ENCODE measurements at regions not wholly inside any gene's neighbourhood (a gene's known extent, or its start where the extent isn't known, plus 50 kb on each side); places are given as distances from the start of the nearest gene placed in this dataset.
"Not testable (repeated sequence)": the region's sequence is repeated elsewhere in the genome, so short reads cannot be mapped to it uniquely, and the experiment has no call there.

DNA sequence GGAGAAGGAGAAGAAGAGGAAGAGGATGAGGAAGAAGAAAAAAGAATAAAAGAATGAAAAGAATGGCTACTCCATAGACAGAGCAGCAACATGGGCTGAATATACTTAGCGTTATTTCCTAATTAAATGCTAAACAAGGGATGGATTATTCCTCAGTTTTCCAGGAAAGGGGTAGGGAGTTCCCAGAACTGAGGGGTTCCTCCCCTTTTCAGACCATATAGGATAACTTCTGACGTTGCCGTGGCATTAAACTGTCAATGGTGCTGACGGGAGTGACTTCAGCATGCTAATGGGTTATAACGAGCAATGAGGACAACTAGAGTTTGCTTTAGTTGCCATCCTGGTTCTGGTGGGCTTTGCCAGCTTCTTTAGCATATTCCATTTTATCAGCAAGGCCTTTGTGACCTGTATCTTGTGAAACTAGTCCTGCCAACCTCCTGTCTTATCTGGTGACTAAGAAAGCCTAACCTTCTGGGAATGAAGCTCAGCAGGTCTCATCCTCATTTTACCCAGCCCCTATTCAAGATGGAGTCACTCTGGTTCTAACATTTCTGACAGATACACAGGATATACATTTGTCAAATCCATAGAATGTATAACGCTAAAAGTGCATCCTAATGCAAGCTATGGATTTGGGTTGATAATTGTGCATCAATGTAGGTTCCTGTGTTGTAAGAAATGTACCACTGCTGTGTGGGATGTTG lies 152.3 kb downstream of the MAIP1 start:
- DNase-seq: no peak

DNA sequence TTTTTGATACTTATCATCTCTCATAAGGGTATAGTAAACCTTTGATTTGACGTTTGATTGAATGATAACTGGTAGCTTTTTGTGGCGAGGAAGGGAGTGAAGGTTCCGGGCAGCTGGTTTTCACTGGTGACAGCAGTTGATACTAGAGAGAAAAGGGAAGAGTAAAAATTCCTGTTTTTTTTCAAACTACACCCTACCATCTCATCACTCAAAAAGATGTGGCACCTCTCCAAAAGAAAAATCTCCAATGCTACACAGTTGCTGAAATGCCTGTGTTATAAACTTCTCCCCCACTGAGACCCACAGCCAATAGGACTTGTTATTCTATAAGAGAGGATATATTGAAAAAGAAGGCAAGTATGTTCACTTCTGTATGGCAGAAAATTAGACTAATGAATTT lies 154.0 kb downstream of the MAIP1 start:
- DNase-seq: no peak

DNA sequence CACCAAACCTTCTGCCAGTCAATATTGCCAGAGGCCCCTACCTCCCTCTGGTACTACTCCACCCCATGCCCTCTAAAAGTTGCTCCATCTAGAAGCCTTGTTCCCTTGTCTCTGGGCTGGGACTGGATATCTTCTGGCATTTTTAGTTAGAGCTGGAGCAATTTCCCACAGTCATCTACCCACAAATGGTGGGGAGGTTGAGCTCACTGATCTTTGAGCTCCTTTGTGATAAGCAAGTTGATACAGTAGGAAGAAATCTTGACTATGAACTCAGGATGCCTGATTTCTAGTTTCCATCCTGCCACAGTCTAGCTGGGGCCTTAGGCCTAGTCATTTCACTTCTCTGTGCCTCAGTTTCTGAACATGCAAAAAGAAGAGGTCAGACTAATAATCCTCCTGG lies 155.0 kb downstream of the MAIP1 start:
- no peak for DNase-seq

DNA sequence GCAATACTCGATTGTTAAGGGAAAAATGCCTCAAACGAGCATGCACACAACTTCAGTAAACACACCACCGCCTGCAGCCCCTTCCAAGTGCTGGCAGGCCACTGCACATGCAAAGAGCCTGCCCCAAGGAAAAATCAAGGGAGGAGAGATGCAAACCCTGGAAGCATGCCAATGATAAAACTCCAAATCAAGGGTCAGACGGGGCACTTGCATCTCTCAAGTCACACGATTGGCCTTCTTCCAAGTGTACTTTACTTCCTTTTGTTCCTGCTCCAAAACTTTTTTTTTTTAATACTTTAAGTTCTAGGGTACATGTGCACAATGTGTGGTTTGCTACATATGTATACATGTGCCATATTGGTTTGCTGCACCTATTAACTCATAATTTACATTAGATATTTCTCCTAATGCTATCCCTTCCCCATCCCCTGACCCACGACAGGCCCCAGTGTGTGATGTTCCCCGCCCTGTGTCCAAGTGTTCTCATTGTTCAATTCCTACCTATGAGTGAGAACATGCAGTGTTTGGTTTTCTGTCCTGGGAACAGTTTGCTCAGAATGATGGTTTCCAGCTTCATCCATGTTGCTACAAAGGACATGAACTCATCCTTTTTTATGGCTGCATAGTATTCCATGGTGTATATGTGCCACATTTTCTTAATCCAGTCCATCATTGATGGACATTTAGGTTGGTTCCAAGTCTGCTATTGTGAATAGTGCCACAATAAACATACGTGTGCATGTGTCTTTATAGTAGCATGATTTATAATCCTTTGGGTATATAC lies 157.8 kb downstream of the MAIP1 start:
- DNase-seq: not testable (repeated sequence)

DNA sequence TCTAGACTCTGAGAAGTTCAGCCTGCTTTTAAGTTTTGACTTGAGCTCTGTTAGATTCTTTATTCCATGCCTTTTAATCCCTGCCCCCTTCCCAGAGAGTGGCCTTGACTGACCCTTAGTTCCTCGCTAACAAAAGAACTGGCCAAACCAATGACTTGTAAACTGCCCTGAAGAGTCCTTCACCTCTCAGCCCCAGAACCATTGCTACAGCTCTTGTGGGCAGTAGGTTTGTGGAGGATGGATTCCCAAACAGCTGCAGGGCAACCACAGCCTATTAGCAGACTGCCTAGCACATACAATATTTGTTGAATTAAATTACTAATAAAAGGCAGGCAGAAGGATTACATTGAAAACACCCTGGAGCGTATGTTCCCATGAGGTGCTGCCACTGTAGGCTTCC lies 163.9 kb downstream of the MAIP1 start:
- DNase-seq: no peak

DNA sequence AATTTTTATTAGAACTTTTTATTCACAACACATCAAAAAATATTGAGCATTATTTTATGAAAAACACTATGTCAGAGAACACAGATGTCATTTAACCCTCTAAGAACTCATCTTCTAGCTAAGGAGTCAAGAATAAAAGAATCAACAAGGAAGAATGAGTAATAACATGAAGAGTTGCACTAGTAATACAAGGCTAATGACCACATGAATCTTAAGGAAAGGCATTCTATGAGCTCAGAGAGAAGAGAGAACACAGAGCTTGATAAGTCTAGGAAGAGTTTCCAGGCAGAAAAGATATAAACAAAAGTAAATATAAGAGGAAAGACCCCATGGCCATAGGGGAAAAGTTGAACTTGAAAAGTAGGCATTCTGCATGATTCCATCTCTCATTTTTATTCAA lies 166.5 kb downstream of the MAIP1 start:
- no peak for DNase-seq

DNA sequence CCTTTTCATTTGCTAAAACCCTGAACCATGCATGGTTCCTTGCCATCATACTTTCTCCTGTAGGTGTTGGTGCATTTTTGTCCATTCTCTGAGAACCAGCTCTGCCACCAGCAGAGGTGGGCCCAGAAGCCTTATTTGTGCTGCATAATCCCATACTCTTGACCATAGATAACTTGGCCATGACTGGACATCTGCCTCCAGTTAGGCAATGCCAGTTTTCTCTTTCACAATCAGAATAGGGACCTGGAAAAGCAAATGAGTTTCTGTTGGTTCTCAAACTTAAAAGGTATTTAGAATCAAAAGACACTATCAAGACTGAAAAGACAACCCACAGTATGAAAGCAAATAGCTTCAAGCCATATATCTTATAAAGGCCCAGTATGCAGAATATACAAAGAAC lies 167.3 kb downstream of the MAIP1 start:
- no peak for DNase-seq

DNA sequence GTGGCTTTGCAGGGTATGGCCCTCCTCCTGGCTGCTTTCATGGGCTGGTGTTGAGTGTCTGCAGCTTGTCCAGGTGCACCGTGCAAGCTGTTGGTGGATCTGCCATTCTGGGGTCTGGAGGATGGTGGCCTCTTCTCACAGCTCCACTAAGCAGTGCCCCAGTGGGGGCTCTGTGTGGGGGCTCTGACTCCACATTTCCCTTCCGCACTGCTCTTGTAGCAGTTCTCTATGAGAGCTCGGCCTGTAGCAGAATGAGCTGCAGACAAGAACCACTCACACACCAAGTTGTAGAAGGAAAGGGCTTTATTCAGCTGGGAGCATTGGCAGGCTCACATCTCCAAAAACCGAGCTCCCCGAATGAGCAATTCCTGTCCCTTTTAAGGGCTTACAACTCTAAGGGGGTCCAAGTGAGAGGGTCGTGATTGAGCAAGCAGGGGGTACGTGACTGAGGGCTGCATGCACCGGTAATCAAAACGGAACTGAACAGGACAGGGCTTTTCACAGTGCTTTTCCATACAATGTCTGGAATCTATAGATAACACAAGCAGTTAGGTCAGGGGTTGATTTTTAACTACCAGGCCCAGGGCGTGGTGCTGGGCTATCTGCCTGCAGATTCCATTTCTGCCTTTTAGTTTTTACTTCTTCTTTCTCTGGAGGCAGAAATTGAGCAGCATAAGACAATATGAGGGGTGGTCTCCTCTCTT lies 169.4 kb downstream of the MAIP1 start:
- not testable (repeated sequence) for DNase-seq

DNA sequence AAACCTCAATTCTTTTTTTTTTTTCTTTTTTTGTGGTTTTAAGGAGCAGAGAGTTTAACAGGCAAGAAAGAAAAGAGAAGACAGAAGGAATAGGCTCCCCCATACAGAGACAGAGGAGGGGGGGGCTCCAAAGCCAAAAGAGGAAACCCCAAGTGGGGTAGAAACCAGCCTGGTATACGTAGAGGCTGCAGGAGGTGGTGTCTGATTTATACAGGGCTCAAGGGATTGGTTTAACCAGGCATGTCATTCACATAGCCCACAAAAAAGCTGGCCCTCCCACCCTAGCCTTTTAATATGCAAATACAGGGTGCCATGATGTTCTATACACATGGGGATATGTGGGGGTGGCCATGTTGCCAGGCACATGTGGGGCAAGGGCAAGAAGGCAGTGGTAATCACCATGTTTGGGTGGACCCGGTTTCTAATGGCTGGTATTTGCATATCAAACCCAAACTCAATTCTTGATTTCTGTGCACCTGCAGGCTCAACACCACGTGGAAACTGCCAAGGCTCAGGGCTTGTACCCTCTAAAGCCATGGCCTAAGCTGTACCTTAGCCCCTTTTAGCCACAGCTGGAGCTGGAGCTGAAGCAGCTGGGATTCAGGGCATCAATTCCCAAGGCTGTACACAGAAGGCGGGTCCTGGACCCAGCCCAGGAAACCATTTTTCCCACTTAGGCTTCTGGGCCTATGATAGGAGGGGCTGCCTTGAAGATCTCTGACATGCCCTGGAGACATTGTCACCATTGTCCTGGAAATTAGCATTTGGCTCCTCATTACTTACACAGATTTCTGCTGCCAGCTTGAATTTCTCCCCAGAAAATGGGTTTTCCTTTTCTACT lies 170.3 kb downstream of the MAIP1 start:
- no peak for DNase-seq

DNA sequence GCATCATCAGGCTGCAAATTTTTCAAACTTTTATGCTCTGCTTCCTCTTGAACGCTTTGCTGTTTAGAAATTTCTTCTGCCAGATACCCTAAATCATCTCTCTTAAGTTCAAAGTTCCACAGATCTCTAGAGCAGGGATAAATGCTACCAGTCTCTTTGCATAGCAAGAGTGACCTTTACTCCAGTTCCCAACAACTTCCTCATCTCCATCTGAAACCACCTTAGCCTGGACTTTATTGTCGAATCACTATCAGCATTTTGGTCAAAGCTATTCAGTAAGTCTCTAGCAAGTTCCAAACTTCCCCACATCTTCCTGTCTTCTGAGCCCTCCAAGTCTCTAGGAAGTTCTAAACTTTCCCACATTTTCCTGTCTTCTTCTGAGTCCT lies 170.9 kb downstream of the MAIP1 start:
- DNase-seq: not testable (repeated sequence)

DNA sequence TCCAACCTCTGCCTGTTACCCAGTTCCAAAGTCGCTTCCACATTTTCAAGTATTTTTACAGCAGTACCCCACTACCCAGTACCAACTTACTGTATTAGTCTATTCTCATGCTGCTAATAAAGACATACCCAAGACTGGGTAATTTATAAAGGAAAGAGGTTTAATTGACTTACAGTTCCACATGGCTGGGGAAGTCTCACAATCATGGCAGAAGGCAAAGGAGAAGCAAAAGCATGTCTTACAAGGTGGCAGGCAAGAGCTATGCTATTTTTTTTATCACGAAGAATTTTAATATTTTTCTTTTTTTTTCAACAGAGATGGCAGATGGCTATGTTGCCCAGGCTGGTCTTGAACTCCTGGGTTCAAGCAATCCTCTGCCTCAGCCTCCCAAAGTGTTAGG lies 171.3 kb downstream of the MAIP1 start:
- DNase-seq: not testable (repeated sequence)

DNA sequence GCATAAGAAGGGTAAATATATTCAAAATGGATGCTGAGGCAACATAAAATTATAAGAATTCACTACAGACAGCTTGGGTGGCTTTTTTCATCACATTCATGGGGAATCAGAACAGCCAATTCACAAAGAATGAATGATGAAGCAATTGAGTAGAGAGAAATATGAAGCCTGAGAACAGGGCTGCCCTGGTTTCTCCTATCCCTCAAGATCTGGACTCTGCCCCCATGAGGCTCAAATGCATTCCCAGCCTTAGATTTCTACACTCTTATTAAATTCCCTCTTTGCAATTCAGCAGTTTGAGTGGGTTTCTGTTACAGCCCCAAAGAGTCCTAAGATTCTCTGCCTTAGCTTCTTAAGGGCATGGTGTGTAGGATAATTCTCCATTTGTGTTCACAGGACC lies 172.5 kb downstream of the MAIP1 start:
- DNase-seq: no peak

DNA sequence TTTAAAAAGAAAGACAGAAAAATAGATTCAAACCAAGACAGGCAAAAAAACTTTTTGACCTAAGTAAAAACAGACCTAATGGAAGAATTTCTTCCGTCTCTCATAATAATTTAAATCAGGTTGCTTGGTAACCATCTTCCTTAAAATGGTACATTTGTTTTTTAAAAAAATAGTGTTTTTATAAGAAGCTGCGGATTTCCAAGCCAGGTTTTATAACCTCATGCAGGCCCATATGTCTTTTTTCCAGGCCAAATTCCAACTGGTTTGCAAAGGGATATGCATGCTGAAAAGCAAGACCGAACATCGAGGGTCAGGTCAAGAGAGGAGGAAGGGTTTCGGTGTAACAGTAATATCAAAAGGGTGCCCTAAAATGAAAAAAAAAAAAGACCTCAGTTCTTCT lies 172.9 kb downstream of the MAIP1 start:
- no peak for DNase-seq

DNA sequence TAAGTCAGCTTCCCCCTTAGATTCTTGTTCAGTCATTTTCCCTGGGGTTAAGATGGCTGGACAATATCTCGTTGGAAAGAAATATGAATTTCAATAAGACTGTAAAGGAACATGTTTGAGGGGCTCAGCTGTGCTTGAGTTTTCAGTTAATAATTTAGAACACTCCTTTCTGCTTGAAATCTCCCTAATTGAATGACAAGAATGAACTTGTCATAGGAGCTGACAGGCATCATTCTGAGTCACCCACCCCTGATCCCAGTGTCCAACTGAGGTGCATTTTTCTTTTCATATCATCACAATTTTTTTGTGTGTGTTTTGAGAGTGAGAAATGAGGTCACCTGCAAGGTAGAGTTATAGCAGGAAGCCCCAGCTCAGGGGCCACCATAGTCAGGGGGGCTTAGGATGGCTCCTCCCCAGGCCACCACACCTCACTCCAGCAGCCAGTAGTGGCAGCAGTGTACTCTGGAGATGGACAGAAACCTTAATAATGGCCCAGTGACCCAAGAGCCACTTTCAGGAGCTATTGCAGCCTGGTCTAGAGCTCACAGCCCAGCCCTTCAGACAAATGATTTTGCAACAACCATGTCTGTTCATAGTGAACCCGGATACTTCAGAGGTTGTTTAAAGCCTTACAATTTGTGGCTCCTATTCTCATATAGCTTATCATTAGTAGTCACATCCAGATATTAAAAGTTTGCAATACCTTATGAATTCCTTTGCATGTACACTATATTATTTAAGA lies 174.5 kb downstream of the MAIP1 start:
- no peak for DNase-seq

DNA sequence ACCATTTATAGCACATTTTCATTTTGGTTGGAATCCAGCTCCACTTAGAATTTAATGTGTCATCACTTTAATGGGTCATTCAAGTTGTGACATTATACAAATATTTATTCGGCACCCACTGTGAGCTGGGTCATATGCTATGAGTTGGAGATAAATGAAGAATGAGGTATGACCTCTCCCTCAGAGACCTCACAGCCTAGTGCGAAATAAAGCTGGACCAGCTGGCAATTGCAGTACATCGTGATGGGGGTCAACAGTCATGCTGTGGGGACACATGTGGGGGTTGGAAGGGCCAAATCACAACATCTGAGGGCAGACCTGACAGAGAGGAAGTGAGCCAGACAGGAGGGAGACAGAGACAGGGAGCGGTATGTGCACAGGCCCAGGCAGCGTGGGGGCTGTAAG lies 175.4 kb downstream of the MAIP1 start:
- DNase-seq: no peak

DNA sequence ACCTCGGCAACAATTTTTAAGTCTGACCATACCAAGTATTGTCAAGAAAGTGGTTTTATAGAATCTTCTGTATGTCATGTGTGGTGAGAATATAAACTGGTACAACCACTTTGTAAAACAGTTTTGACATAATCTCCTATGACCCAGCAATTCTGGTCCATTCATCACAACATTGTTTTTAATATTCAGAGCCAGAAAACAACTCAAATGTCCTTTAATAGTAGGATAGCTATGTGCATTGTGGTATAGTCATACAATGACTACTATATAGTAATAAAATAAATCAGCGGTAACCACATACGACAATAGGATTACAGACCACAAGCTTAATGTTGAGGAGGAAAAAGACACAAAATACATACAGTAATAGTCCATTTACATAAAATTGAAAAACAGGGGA lies 175.2 kb upstream of the SPATS2L start:
- no peak for DNase-seq

DNA sequence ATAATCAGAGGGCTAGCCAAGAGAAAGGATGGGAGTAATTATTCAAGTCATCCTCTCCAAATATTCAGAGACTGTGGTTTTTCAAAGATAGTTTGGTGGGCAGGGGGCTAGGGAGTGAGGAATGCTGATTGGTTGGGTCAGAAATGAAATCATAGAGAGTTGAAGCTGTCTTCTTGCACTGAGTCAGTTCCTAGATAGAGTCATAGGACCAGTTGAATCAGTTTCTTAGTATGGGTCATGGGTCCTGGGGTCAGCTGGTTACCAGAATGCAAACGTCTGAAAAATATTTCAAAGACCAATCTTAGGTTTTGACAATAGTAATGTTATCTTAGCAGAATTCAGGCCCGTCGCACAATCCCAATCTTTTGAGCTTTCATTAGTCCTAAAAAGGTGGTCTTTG lies 171.4 kb upstream of the SPATS2L start:
- no peak for DNase-seq

DNA sequence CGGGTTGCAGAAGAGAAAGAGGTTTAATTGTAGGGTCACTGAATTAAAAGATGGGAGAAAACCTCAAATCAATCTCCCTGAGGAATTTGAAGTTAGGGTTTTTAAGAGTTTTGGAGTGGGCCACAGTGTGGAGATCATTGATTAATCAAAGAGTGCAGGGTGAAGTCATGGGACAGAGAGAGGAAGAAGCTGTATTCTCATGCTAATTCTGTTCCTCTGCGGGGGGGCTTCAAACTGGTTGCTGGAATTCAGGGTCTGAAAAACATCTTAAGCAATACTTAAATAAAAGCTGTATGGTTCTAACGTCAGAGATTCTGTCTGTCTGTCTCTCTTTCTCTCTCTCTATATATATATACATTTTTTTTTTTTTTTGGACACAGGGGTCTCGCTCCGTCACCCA lies 169.8 kb upstream of the SPATS2L start:
- DNase-seq: no peak

DNA sequence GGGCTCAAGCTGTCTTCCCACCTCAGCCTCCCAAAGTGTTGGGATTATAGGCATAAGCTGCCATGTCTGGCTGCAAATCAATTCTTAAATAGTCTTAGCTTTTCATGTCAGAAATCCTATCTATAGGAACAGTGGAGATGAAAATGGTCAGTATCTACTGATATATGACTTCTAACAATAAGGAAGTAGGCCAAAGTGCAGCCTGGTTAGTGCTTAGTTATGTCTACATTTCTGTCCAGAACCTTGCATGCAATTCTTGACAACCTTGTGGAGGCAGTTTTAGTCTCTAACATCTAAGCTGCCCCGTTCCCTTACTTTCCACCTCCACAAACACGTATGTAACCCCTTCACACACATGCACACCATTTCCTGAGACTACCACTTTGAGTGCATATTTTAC lies 169.2 kb upstream of the SPATS2L start:
- DNase-seq: no peak

DNA sequence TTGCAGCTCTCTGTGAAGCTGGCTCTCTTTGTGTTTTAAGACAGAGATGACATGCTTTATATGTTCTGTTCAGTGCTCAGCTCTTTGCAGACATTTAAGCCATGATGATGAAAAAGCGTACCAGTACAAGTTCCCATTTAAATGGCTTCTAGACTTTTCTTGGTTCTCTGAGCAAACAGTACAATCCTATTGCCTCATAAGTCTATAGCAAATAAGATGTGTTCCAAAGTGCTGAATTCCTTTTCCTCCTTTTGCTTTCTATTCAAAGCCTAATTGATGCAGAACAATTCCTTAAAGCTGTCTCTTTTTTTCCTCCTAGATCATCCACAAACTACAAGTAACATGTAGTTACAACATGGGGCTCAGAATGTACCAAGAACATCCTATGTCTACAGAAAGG lies 168.8 kb upstream of the SPATS2L start:
- no peak for DNase-seq

DNA sequence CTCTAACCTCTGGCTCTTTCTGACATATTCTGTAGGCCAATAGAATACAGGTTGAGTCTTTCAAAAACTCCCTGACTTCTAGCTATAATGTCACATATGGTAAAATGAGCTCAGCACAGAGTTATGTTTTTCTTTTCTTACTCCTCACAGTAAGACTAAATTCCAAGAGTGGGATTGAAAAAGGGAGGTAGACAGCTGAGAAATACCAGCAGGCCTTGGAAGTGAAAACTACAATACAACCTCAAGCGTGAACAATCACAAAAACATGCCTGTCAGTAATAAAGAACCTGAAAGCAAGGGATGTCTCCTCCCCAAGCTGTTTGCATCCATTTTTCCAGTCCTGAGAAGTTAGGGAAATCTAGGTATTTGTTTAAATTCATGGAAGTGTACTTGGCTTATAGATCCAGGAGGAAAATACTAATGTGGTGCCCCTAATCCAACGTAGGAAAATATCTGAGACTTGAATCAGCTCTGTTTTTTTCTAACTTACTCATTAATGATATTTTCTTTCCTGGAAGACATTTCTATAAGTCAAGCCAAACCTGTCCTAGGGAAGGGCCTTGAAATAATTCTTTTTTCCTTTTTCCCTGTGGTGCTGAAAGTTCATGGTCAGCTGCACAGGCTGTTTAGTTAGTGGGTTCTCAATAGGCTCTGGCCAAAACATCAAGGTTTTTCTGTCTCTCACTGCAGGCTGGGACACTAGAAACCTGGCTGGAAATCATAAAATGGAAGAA lies 167.9 kb upstream of the SPATS2L start:
- DNase-seq: no peak

DNA sequence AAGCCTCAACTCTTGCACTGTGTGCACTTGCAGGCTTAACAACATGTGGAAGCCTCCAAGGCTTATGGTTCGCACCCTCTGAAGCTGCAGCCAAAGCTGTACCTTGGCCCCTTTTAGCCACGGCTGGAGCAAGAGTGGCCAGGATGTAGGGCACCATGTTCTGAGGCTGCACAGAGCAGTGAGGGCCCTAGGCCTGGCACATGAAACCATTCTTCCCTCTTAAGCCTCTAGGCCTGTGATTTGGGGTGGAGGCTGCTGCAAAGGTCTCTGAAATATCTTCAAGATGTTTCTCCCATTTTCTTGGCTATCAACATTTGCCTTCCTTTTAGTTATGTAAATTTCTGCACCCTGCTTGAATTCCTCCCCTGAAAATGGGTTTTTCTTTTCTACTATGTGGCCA lies 161.9 kb upstream of the SPATS2L start:
- no peak for DNase-seq

Measured in activated CD4-positive, alpha-beta T cell treated with anti-CD3 and anti-CD28 coated beads, Interleukin-2, amount 50 U/mL, for 16 hours (primary cell).